ENCODE measurements at regions not wholly inside any gene's neighbourhood (a gene's known extent, or its start where the extent isn't known, plus 50 kb on each side); places are given as distances from the start of the nearest gene placed in this dataset.

DNA sequence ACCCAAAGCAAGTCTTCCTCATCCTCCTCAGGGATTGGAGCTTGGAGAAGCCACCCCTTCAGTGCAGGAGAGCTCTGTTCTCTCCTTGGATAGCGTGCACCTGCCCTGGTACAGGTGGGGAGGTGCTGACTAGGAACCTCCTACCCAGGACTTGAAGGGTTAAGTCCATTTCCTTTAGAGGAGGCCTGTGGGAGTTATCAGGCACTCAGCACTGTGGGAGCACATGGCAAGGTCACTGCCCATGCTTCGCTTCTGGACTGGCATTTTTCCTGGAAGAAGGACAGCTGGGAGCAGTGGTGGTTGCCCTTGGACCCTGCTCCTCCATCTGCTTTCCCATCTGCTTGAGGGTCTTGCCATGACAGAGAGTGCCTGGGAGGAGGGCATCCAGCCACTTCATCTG lies 142.8 kb downstream of the CXCL12 start:
- no peak overlapping the region for H2BK12ac ChIP-seq (ENCODE audit: low read length)
- H3K4me1 ChIP-seq (ENCODE audit: control insufficient read depth in 2 of 2, insufficient read depth in 1 of 2, low read depth in 1 of 2, low read length in 2 of 2): no peaks in the 10 kb centered on the region
- H4K91ac ChIP-seq (ENCODE audit: low read depth, low read length, poor library complexity): no peak overlapping the region
- H3K27ac ChIP-seq (replicated peaks; ENCODE audit: low read length): no peak overlapping the region
- H2BK15ac ChIP-seq (ENCODE audit: low read length): no peak overlapping the region
- H3K4me2 ChIP-seq (ENCODE audit: insufficient read depth, low read length, poor library complexity, severe bottlenecking): no peak overlapping the region
- no peaks in the 10 kb centered on the region for H3K9me3 ChIP-seq (replicated peaks in 1 of 2; ENCODE audit: control insufficient read depth in 2 of 2, insufficient read depth in 1 of 2, low read depth in 1 of 2, low read length in 2 of 2)
- no peak overlapping the region for H3K23ac ChIP-seq (ENCODE audit: low read depth, low read length, poor library complexity)
- H2BK5ac ChIP-seq (ENCODE audit: low read length): no peak overlapping the region
- peak overlapping the region; percentile 4 for H2AK5ac ChIP-seq (ENCODE audit: low read depth, low read length)
- H3K18ac ChIP-seq (ENCODE audit: low read length): peak overlapping the region; percentile 36
- H3K79me1 ChIP-seq (ENCODE audit: low read depth, low read length): no peaks in the 10 kb centered on the region
- H4K8ac ChIP-seq (ENCODE audit: low read depth, low read length): no peak overlapping the region
- H3K36me3 ChIP-seq (replicated peaks in 1 of 2; ENCODE audit: control insufficient read depth in 2 of 2, insufficient read depth in 2 of 2, low read length in 2 of 2): no peaks in the 10 kb centered on the region
- H3K4ac ChIP-seq (ENCODE audit: low read length): no peak overlapping the region
- no CpG with 5 or more reads among the region's 2 CpGs for whole genome bisulfite sequencing, 2 donors (ENCODE audit: extremely low coverage in 2 of 2, insufficient read length in 2 of 2, insufficient replicate concordance in 1 of 2)
- no peak overlapping the region for H2BK120ac ChIP-seq (ENCODE audit: low read depth, low read length)
- no peaks in the 10 kb centered on the region for H3K27me3 ChIP-seq (ENCODE audit: control insufficient read depth in 3 of 3, insufficient read depth in 3 of 3, low read depth in 1 of 3, low read length in 3 of 3)
- no peak overlapping the region for H3K14ac ChIP-seq (ENCODE audit: low read length)
- H2AFZ ChIP-seq (ENCODE audit: low read length): no peak overlapping the region
- peak overlapping the region in 1 of 2 donors; percentile 35 for H3K4me3 ChIP-seq (ENCODE audit: low read length in 2 of 2)
- DNase-seq (ENCODE audit: low spot score): no peak
- H3K9ac ChIP-seq (ENCODE audit: low read depth, low read length, poor library complexity): no peak overlapping the region

DNA sequence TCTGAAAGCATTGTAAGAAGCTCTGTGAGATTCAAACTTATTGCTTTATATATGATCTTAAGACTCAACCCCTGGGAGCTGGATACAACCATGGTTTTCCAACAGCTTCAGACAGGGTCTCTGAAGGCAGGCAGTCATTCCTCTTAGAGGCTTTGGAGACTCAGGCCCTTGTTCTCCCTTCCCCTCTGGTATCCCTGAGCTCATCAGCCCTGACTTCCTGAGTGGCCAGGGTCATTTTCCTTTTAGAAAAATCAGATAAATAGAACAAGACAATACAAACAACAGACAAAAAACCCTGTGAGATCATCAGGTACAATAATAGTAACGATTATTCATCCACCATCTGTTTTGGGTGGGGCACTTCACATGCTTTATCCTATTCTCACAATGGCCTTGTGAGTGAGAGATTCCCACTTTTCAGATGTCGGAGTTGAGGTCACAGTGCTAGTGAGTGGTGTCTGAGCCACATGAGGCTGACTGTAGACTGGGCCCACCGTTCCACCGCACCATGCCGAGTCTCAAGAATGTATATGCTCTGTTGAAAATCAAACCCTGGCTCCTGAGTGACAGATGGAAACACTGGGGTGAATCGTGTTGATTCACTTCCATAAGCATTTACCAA lies 144.2 kb downstream of the CXCL12 start:
- DNase-seq (ENCODE audit: low spot score): no peak
- Histone ChIP-seq H3K9ac (ENCODE audit: low read depth, low read length, poor library complexity) (no peak overlapping the region), H3K9me3 (replicated peaks in 1 of 2; ENCODE audit: control insufficient read depth in 2 of 2, insufficient read depth in 1 of 2, low read depth in 1 of 2, low read length in 2 of 2) (no peaks in the 10 kb centered on the region), H2BK120ac (ENCODE audit: low read depth, low read length) (no peak overlapping the region), H3K23ac (ENCODE audit: low read depth, low read length, poor library complexity) (no peak overlapping the region), H4K8ac (ENCODE audit: low read depth, low read length) (no peak overlapping the region), H2BK12ac (ENCODE audit: low read length) (no peak overlapping the region), H3K14ac (ENCODE audit: low read length) (no peak overlapping the region), H2AK5ac (ENCODE audit: low read depth, low read length) (no peak overlapping the region), H2BK15ac (ENCODE audit: low read length) (no peak overlapping the region), H3K36me3 (replicated peaks in 1 of 2; ENCODE audit: control insufficient read depth in 2 of 2, insufficient read depth in 2 of 2, low read length in 2 of 2) (no peaks in the 10 kb centered on the region), H4K91ac (ENCODE audit: low read depth, low read length, poor library complexity) (no peak overlapping the region), H3K79me1 (ENCODE audit: low read depth, low read length) (no peaks in the 10 kb centered on the region), H3K18ac (ENCODE audit: low read length) (no peak overlapping the region), H3K4me3 (ENCODE audit: low read length in 2 of 2) (no peak overlapping the region), H3K4me1 (ENCODE audit: control insufficient read depth in 2 of 2, insufficient read depth in 1 of 2, low read depth in 1 of 2, low read length in 2 of 2) (no peaks in the 10 kb centered on the region), H3K27ac (replicated peaks; ENCODE audit: low read length) (no peak overlapping the region), H3K4me2 (ENCODE audit: insufficient read depth, low read length, poor library complexity, severe bottlenecking) (no peak overlapping the region), H2AFZ (ENCODE audit: low read length) (no peak overlapping the region), H2BK5ac (ENCODE audit: low read length) (no peak overlapping the region), H3K4ac (ENCODE audit: low read length) (no peak overlapping the region), H3K27me3 (ENCODE audit: control insufficient read depth in 3 of 3, insufficient read depth in 3 of 3, low read depth in 1 of 3, low read length in 3 of 3) (no peaks in the 10 kb centered on the region)
- no CpG with 5 or more reads among the region's 6 CpGs for WGBS, 2 donors (ENCODE audit: extremely low coverage in 2 of 2, insufficient read length in 2 of 2, insufficient replicate concordance in 1 of 2)

DNA sequence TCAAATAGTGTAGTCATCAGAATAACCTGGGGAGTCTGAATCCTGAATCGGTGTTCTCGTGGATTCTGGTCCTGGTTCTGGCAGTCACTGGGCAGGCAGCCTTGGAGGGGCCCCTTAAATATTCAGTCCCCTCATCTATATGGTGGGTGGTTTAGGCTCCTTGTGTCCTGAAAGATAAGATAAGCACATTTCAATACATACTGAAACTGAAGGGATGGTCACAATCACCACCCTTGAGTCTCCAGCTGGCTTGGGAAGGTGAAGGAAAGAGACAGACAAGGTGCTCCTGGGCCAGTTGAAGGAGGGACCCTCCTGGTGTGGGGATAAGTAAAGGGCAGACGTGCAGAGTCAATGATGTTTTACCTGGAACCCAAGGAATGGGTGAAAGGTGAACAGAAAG lies 146.7 kb downstream of the CXCL12 start:
- Histone ChIP-seq H2AFZ (ENCODE audit: low read length) (no peak overlapping the region), H3K27me3 (ENCODE audit: control insufficient read depth in 3 of 3, insufficient read depth in 3 of 3, low read depth in 1 of 3, low read length in 3 of 3) (no peaks in the 10 kb centered on the region), H2BK12ac (ENCODE audit: low read length) (no peak overlapping the region), H3K4me2 (ENCODE audit: insufficient read depth, low read length, poor library complexity, severe bottlenecking) (no peak overlapping the region), H3K9ac (ENCODE audit: low read depth, low read length, poor library complexity) (no peak overlapping the region), H4K91ac (ENCODE audit: low read depth, low read length, poor library complexity) (no peak overlapping the region), H3K14ac (ENCODE audit: low read length) (no peak overlapping the region), H3K4ac (ENCODE audit: low read length) (no peak overlapping the region), H3K4me3 (ENCODE audit: low read length in 2 of 2) (no peak overlapping the region), H2BK120ac (ENCODE audit: low read depth, low read length) (no peak overlapping the region), H2BK5ac (ENCODE audit: low read length) (no peak overlapping the region), H3K79me1 (ENCODE audit: low read depth, low read length) (no peaks in the 10 kb centered on the region), H2AK5ac (ENCODE audit: low read depth, low read length) (no peak overlapping the region), H3K23ac (ENCODE audit: low read depth, low read length, poor library complexity) (no peak overlapping the region), H3K18ac (ENCODE audit: low read length) (no peak overlapping the region), H3K4me1 (ENCODE audit: control insufficient read depth in 2 of 2, insufficient read depth in 1 of 2, low read depth in 1 of 2, low read length in 2 of 2) (peaks cover 0 to 8% of the 10 kb centered on the region in 2 donors), H3K9me3 (replicated peaks in 1 of 2; ENCODE audit: control insufficient read depth in 2 of 2, insufficient read depth in 1 of 2, low read depth in 1 of 2, low read length in 2 of 2) (no peaks in the 10 kb centered on the region), H3K36me3 (replicated peaks in 1 of 2; ENCODE audit: control insufficient read depth in 2 of 2, insufficient read depth in 2 of 2, low read length in 2 of 2) (no peaks in the 10 kb centered on the region), H2BK15ac (ENCODE audit: low read length) (no peak overlapping the region), H3K27ac (replicated peaks; ENCODE audit: low read length) (no peak overlapping the region), H4K8ac (ENCODE audit: low read depth, low read length) (no peak overlapping the region)
- no peak for DNase-seq (ENCODE audit: low spot score)
- WGBS, 2 donors (ENCODE audit: extremely low coverage in 2 of 2, insufficient read length in 2 of 2, insufficient replicate concordance in 1 of 2): no CpG with 5 or more reads among the region's 3 CpGs

DNA sequence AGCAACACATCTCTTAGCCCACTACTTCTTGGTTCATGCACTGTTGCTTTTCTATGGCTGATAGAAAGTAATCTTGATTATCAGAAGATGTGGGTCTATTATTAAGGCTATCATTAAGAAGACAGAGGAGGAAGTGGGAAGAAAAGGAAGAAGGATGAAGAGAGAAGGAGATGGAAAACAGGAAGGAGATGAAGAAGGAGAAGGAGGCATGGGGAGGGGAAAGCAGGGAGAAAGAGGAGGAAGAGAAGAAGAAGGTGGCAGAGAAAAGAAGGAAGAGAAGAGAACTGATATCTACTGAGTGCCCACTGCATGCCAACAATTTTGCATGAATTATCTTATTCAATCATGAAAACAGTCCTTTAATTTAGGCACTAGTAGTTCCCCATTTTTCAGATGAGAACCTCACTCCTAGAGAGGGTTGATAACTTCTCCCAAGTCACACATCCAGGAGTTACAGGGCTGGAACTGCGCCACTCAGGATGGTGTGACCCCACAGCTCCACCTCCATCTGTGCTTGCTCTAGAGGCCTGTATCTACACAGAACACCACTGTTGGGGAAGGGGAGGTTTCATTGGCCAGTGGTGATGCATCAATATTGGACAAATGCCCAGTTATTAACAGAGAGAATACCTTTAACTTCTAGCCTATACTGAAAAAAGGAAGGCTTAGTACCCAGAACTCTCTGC lies 147.4 kb downstream of the CXCL12 start:
- Histone ChIP-seq H2BK120ac (ENCODE audit: low read depth, low read length) (no peak overlapping the region), H2BK15ac (ENCODE audit: low read length) (no peak overlapping the region), H3K4me1 (ENCODE audit: control insufficient read depth in 2 of 2, insufficient read depth in 1 of 2, low read depth in 1 of 2, low read length in 2 of 2) (peaks cover 0 to 11% of the 10 kb centered on the region in 2 donors), H3K27me3 (ENCODE audit: control insufficient read depth in 3 of 3, insufficient read depth in 3 of 3, low read depth in 1 of 3, low read length in 3 of 3) (no peaks in the 10 kb centered on the region), H3K27ac (replicated peaks; ENCODE audit: low read length) (no peak overlapping the region), H3K23ac (ENCODE audit: low read depth, low read length, poor library complexity) (no peak overlapping the region), H3K9me3 (replicated peaks in 1 of 2; ENCODE audit: control insufficient read depth in 2 of 2, insufficient read depth in 1 of 2, low read depth in 1 of 2, low read length in 2 of 2) (no peaks in the 10 kb centered on the region), H3K4ac (ENCODE audit: low read length) (no peak overlapping the region), H4K91ac (ENCODE audit: low read depth, low read length, poor library complexity) (no peak overlapping the region), H3K14ac (ENCODE audit: low read length) (no peak overlapping the region), H2BK12ac (ENCODE audit: low read length) (no peak overlapping the region), H2AFZ (ENCODE audit: low read length) (no peak overlapping the region), H3K9ac (ENCODE audit: low read depth, low read length, poor library complexity) (no peak overlapping the region), H3K4me3 (ENCODE audit: low read length in 2 of 2) (no peak overlapping the region), H3K36me3 (replicated peaks in 1 of 2; ENCODE audit: control insufficient read depth in 2 of 2, insufficient read depth in 2 of 2, low read length in 2 of 2) (no peaks in the 10 kb centered on the region), H3K18ac (ENCODE audit: low read length) (no peak overlapping the region), H3K79me1 (ENCODE audit: low read depth, low read length) (no peaks in the 10 kb centered on the region), H4K8ac (ENCODE audit: low read depth, low read length) (no peak overlapping the region), H3K4me2 (ENCODE audit: insufficient read depth, low read length, poor library complexity, severe bottlenecking) (no peak overlapping the region), H2AK5ac (ENCODE audit: low read depth, low read length) (no peak overlapping the region), H2BK5ac (ENCODE audit: low read length) (no peak overlapping the region)
- no peak for DNase-seq (ENCODE audit: low spot score)
- WGBS, 2 donors (ENCODE audit: extremely low coverage in 2 of 2, insufficient read length in 2 of 2, insufficient replicate concordance in 1 of 2): no CpG with 5 or more reads among the region's 1 CpG
